ENCODE measurements at regions not wholly inside any gene's neighbourhood (a gene's known extent, or its start where the extent isn't known, plus 50 kb on each side); places are given as distances from the start of the nearest gene placed in this dataset.

GRCh38 chrY:19134426-19134825, 360.9 kb upstream of the HSFY2 start:
- H3K79me2 ChIP-seq (ENCODE audit: control insufficient read depth, insufficient read depth, low read length): no peaks in the 10 kb centered on the region
- no peaks in the 10 kb centered on the region for H3K4me1 ChIP-seq (ENCODE audit: control insufficient read depth in 2 of 2, insufficient read depth in 2 of 2, low read length in 2 of 2)
- ChIA-PET CTCF (no interaction called here), POLR2A (no interaction called here)
- no peak overlapping the region for H2AFZ ChIP-seq (ENCODE audit: insufficient read depth, low read depth, low read length, poor library complexity, severe bottlenecking)
- H4K20me1 ChIP-seq (ENCODE audit: control insufficient read depth, insufficient read depth, low read length, poor library complexity, severe bottlenecking): no peaks in the 10 kb centered on the region
- H3K9me3 ChIP-seq (ENCODE audit: control extremely low read depth in 1 of 3, control insufficient read depth in 2 of 3, insufficient read depth in 1 of 3, low read length in 2 of 3): no peaks in the 10 kb centered on the region
- H3K4me3 ChIP-seq (ENCODE audit: control extremely low read depth in 1 of 5, extremely low read depth in 1 of 5, insufficient read depth in 1 of 5, low read depth in 2 of 5, low read length in 4 of 5): no peak overlapping the region
- Mint-ChIP-seq H3K4me3 (no peak overlapping the region), H3K4me1 (no peaks in the 10 kb centered on the region), H3K9me3 (ENCODE audit: insufficient read depth) (no peaks in the 10 kb centered on the region), H3K27ac (no peak overlapping the region), H3K27me3 (no peaks in the 10 kb centered on the region)
- 80% methylated on average over 1 of the region's 2 CpGs for WGBS (ENCODE audit: insufficient coverage)
- DNase-seq: no peak
- TF ChIP-seq, protein P1, sequence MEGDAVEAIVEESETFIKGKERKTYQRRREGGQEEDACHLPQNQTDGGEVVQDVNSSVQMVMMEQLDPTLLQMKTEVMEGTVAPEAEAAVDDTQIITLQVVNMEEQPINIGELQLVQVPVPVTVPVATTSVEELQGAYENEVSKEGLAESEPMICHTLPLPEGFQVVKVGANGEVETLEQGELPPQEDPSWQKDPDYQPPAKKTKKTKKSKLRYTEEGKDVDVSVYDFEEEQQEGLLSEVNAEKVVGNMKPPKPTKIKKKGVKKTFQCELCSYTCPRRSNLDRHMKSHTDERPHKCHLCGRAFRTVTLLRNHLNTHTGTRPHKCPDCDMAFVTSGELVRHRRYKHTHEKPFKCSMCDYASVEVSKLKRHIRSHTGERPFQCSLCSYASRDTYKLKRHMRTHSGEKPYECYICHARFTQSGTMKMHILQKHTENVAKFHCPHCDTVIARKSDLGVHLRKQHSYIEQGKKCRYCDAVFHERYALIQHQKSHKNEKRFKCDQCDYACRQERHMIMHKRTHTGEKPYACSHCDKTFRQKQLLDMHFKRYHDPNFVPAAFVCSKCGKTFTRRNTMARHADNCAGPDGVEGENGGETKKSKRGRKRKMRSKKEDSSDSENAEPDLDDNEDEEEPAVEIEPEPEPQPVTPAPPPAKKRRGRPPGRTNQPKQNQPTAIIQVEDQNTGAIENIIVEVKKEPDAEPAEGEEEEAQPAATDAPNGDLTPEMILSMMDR (IDR thresholded peaks at IDR 0.05): no peak
- TF ChIP-seq EZH2 (IDR thresholded peaks at IDR 0.05; ENCODE audit: borderline replicate concordance, insufficient read depth, low read depth, low read length, poor library complexity, severe bottlenecking): no peak
- H3K9ac ChIP-seq (ENCODE audit: low read length): no peak overlapping the region
- no peaks in the 10 kb centered on the region for H3K27me3 ChIP-seq (replicated peaks in 1 of 4; ENCODE audit: control extremely low read depth in 1 of 4, control insufficient read depth in 3 of 4, insufficient read depth in 4 of 4, low read length in 3 of 4)
- H3K36me3 ChIP-seq (replicated peaks in 1 of 2; ENCODE audit: control extremely low read depth in 1 of 2, control insufficient read depth in 1 of 2, extremely low read depth in 1 of 2, insufficient read depth in 2 of 2, low read length in 1 of 2): no peaks in the 10 kb centered on the region
- intact Hi-C loops (cut with micrococcal nuclease): no loop called here
- no peak overlapping the region for H3K4me2 ChIP-seq (replicated peaks; ENCODE audit: low read depth, low read length, poor library complexity, severe bottlenecking)
- no peak overlapping the region for H3K27ac ChIP-seq (ENCODE audit: low read length in 2 of 2)
- ATAC-seq (ENCODE audit: low read depth): no peak

DNA sequence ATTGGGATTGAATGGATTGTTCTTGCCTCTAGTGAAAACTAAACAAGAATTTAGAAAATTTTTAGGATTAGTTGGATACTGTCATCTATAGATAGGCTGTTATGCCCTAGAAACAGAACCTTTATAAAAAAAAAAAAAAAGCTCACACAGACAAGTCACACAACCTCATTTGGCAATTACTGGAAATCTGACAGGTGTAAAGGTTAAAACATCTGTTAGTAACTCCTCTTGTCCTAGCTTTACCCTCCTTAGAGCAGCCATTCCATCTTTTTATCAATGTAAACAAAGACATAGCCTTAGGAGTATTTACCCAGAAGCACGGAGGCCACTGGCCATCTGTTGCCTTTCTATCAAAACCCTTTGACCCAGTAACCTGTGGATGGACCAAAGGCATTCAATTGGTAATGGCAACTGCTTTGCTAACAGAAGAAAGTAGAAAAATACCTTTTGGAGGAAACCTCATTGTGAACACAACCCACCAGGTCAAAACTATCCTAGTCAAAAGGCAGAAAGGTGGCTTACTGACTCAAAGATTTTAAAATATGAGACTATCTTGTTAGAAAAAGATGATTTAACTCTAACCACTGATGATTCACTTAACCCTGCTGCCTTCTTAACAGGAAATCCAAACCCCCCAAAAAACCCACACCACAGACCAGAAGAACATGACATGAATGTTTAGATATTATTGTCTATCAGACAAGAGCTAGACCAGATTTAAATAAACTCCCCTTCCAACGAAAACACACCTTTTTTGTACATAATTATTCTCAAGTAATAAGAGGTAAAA, 357.2 kb upstream of the HSFY2 start:
- Histone ChIP-seq H2AFZ (ENCODE audit: insufficient read depth, low read depth, low read length, poor library complexity, severe bottlenecking) (no peak overlapping the region), H3K4me2 (replicated peaks; ENCODE audit: low read depth, low read length, poor library complexity, severe bottlenecking) (no peak overlapping the region), H3K4me3 (ENCODE audit: control extremely low read depth in 1 of 5, extremely low read depth in 1 of 5, insufficient read depth in 1 of 5, low read depth in 2 of 5, low read length in 4 of 5) (no peak overlapping the region), H4K20me1 (ENCODE audit: control insufficient read depth, insufficient read depth, low read length, poor library complexity, severe bottlenecking) (no peaks in the 10 kb centered on the region), H3K9ac (ENCODE audit: low read length) (no peak overlapping the region), H3K36me3 (replicated peaks in 1 of 2; ENCODE audit: control extremely low read depth in 1 of 2, control insufficient read depth in 1 of 2, extremely low read depth in 1 of 2, insufficient read depth in 2 of 2, low read length in 1 of 2) (no peaks in the 10 kb centered on the region), H3K27ac (ENCODE audit: low read length in 2 of 2) (no peak overlapping the region), H3K9me3 (ENCODE audit: control extremely low read depth in 1 of 3, control insufficient read depth in 2 of 3, insufficient read depth in 1 of 3, low read length in 2 of 3) (no peaks in the 10 kb centered on the region), H3K27me3 (replicated peaks in 1 of 4; ENCODE audit: control extremely low read depth in 1 of 4, control insufficient read depth in 3 of 4, insufficient read depth in 4 of 4, low read length in 3 of 4) (no peaks in the 10 kb centered on the region), H3K4me1 (ENCODE audit: control insufficient read depth in 2 of 2, insufficient read depth in 2 of 2, low read length in 2 of 2) (peaks cover 0 to 5% of the 10 kb centered on the region in 2 donors), H3K79me2 (ENCODE audit: control insufficient read depth, insufficient read depth, low read length) (no peaks in the 10 kb centered on the region)
- no CpG with 5 or more reads among the region's 2 CpGs for WGBS (ENCODE audit: insufficient coverage)
- intact Hi-C loops (cut with micrococcal nuclease): loop anchor here (2.0 kb wide), 1 partner anchor 42 kb away; no protein-coding TSS in a partner anchor
- Mint-ChIP-seq H3K4me3 (no peak overlapping the region), H3K4me1 (peaks cover 6% of the 10 kb centered on the region), H3K27me3 (no peaks in the 10 kb centered on the region), H3K9me3 (ENCODE audit: insufficient read depth) (no peaks in the 10 kb centered on the region), H3K27ac (no peak overlapping the region)
- CTCF ChIA-PET: no interaction called here
- DNase-seq: no peak
- POLR2A ChIA-PET: no interaction called here
- ATAC-seq (ENCODE audit: low read depth): no peak
- no peak for TF ChIP-seq EZH2 (IDR thresholded peaks at IDR 0.05; ENCODE audit: borderline replicate concordance, insufficient read depth, low read depth, low read length, poor library complexity, severe bottlenecking)
- TF ChIP-seq, protein P1 (IDR thresholded peaks at IDR 0.05): no peak
